ENCODE measurements at regions not wholly inside any gene's neighbourhood (a gene's known extent, or its start where the extent isn't known, plus 50 kb on each side); places are given as distances from the start of the nearest gene placed in this dataset.

DNA sequence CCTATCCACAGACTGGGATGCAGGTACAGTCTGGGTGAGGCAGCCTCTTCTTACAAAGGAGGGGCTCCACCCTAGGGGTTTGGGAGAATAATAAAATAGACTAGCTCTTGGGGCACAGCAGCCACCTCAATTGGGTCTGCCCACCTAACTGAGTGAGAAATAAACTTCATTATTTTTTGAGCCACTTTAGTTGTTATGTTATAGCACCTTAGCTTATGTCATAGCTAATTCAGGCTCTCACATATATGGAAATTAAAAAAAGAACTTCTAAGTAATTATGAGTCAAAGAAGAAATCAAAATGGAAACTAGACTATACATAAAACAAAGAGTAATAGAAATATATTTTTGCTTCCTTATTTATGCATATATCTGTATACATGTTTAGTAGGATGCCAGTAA lies 318.5 kb upstream of the B3GALT2 start:
- H3K4me1 ChIP-seq (ENCODE audit: insufficient read depth, low read length), result no peaks in the 10 kb centered on the region
- H3K9ac ChIP-seq (ENCODE audit: low read length), result no peak overlapping the region
- no peak overlapping the region for H3K27ac ChIP-seq (ENCODE audit: low read depth, low read length)
- no peaks in the 10 kb centered on the region for H3K9me3 ChIP-seq (ENCODE audit: low read length)
- no peak overlapping the region for H3K4me3 ChIP-seq (ENCODE audit: low read depth in 1 of 2, low read length in 2 of 2)
- no peaks in the 10 kb centered on the region for H3K27me3 ChIP-seq (ENCODE audit: control insufficient read depth in 1 of 2, insufficient read depth in 2 of 2, low read length in 2 of 2)
- H3K36me3 ChIP-seq (ENCODE audit: insufficient read depth, low read length), result no peaks in the 10 kb centered on the region

DNA sequence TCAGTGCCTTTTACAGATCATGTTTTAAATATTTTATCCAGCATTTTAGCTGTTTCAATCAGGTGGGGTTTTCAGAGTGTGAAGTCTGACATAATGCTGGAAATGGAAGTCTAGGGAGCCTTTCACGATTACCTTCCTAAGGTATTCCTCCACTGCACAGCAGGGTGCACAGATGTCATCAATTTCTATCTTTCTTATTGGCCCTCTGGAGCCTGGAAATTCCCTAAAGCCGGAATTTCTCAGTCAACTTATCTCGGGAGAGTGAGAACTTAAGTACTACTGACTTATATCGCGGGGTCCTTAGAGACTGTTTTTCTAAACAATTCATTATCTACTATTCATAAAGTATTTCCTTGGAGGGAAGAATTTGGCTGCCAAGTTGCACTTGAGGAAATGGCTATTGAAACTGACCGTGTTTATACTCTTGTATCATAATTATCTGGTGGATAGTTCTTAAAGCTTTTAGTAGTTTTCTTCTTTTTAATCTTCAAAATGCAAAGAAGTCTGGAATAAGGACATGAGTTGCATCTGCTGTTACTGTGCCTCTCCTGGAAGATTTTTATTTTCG lies 311.8 kb upstream of the B3GALT2 start:
- Histone ChIP-seq H3K4me3 (ENCODE audit: low read depth in 1 of 2, low read length in 2 of 2) (no peak overlapping the region), H3K27me3 (ENCODE audit: control insufficient read depth in 1 of 2, insufficient read depth in 2 of 2, low read length in 2 of 2) (no peaks in the 10 kb centered on the region), H3K4me1 (ENCODE audit: insufficient read depth, low read length) (peaks cover 4% of the 10 kb centered on the region), H3K27ac (ENCODE audit: low read depth, low read length) (no peak overlapping the region), H3K9me3 (ENCODE audit: low read length) (no peaks in the 10 kb centered on the region), H3K36me3 (ENCODE audit: insufficient read depth, low read length) (no peaks in the 10 kb centered on the region), H3K9ac (ENCODE audit: low read length) (no peak overlapping the region)

DNA sequence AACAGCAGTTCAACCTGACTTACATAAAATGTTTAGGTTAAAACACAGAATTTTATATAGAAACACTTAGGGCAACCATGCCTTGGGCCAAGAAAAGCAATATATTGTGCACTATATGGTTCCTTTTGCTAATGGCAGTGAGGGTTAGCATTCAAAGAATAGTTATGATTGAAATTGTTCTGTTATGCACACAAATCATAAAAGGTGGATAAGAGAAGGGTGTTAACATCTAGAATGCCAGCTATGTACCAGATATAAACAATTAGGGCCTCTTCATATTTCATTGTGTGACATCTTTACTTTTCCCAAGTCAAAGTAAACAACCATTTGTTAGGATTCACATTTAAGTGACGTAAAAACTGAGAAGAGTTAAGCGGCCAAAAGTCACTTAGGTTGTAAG lies 308.0 kb upstream of the B3GALT2 start:
- no peak overlapping the region for H3K27ac ChIP-seq (ENCODE audit: low read depth, low read length)
- H3K9me3 ChIP-seq (ENCODE audit: low read length), result no peaks in the 10 kb centered on the region
- H3K36me3 ChIP-seq (ENCODE audit: insufficient read depth, low read length), result no peaks in the 10 kb centered on the region
- no peak overlapping the region for H3K4me3 ChIP-seq (ENCODE audit: low read depth in 1 of 2, low read length in 2 of 2)
- peaks cover 4% of the 10 kb centered on the region for H3K4me1 ChIP-seq (ENCODE audit: insufficient read depth, low read length)
- no peaks in the 10 kb centered on the region for H3K27me3 ChIP-seq (ENCODE audit: control insufficient read depth in 1 of 2, insufficient read depth in 2 of 2, low read length in 2 of 2)
- H3K9ac ChIP-seq (ENCODE audit: low read length), result no peak overlapping the region

DNA sequence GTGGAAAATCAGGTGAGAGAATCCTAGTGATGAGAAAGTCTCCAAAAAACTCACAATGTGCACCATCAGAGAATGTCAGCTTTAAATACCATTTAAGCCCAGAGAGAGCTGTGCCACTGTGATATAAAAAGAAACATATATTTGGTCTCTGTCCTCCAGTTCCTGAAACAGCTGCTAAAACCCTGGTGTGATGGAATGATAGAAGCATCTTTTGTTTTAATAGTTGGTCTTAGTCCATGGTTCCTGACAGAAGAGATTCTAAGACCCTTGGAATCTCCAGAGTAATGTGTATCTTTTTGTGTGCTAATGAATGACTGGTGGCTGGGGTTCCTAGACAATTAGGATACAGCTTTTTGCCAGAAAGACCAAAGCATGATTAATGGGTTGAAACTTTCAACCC lies 302.8 kb upstream of the B3GALT2 start:
- Histone ChIP-seq H3K9me3 (ENCODE audit: low read length) (no peaks in the 10 kb centered on the region), H3K4me1 (ENCODE audit: insufficient read depth, low read length) (no peaks in the 10 kb centered on the region), H3K9ac (ENCODE audit: low read length) (no peak overlapping the region), H3K36me3 (ENCODE audit: insufficient read depth, low read length) (no peaks in the 10 kb centered on the region), H3K27me3 (ENCODE audit: control insufficient read depth in 1 of 2, insufficient read depth in 2 of 2, low read length in 2 of 2) (no peaks in the 10 kb centered on the region), H3K27ac (ENCODE audit: low read depth, low read length) (no peak overlapping the region), H3K4me3 (ENCODE audit: low read depth in 1 of 2, low read length in 2 of 2) (no peak overlapping the region)

DNA sequence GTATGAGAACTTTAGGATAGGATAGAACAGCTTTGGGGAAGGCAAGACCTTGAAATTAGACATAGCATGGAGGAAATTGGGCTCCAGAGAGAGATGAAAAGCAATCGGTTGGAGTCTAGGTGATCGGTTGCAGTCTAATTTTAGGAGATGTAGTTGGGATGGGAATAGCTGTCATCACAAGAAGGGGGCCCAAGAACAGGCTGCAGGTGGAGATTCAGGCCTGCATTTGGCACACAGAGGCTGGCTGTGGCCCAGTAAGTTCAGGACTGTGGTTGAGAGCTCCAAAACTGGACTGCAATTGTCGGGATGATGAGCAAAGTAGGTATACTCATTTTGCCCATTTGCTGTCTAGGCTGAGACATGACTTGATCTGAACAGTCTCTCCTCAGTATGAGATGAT lies 301.3 kb upstream of the B3GALT2 start:
- H3K9me3 ChIP-seq (ENCODE audit: low read length), result no peaks in the 10 kb centered on the region
- H3K27ac ChIP-seq (ENCODE audit: low read depth, low read length), result no peak overlapping the region
- no peaks in the 10 kb centered on the region for H3K27me3 ChIP-seq (ENCODE audit: control insufficient read depth in 1 of 2, insufficient read depth in 2 of 2, low read length in 2 of 2)
- H3K4me1 ChIP-seq (ENCODE audit: insufficient read depth, low read length), result no peaks in the 10 kb centered on the region
- H3K9ac ChIP-seq (ENCODE audit: low read length), result no peak overlapping the region
- no peak overlapping the region for H3K4me3 ChIP-seq (ENCODE audit: low read depth in 1 of 2, low read length in 2 of 2)
- no peaks in the 10 kb centered on the region for H3K36me3 ChIP-seq (ENCODE audit: insufficient read depth, low read length)

DNA sequence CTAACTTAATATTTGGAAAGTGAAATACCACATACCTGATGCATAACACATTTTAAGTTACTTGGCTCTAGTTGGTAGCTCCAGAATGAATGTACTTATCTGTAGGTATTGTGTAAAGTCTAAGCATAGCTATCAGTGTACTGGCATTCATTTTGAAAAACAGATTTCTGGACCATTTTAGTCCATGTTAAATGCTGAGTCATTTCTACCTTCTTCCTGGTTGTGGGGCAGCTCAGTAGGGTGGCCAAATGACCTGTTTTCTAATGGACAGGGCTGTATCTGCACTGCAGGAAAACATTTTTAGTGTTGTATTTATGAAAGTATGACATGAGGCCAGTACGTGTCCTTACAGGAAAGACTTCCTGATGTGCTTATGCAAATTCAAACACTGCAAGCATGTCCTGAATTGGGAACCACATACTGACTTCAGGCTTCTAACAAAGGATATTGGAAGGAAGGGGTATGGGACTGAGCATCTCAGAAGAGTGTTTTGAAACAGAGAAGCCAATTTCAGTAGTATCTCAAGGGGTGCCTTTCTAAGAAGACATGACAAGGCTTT lies 300.3 kb upstream of the B3GALT2 start:
- Histone ChIP-seq H3K4me1 (ENCODE audit: insufficient read depth, low read length) (no peaks in the 10 kb centered on the region), H3K27me3 (ENCODE audit: control insufficient read depth in 1 of 2, insufficient read depth in 2 of 2, low read length in 2 of 2) (no peaks in the 10 kb centered on the region), H3K27ac (ENCODE audit: low read depth, low read length) (no peak overlapping the region), H3K9me3 (ENCODE audit: low read length) (no peaks in the 10 kb centered on the region), H3K4me3 (ENCODE audit: low read depth in 1 of 2, low read length in 2 of 2) (no peak overlapping the region), H3K36me3 (ENCODE audit: insufficient read depth, low read length) (no peaks in the 10 kb centered on the region), H3K9ac (ENCODE audit: low read length) (no peak overlapping the region)

DNA sequence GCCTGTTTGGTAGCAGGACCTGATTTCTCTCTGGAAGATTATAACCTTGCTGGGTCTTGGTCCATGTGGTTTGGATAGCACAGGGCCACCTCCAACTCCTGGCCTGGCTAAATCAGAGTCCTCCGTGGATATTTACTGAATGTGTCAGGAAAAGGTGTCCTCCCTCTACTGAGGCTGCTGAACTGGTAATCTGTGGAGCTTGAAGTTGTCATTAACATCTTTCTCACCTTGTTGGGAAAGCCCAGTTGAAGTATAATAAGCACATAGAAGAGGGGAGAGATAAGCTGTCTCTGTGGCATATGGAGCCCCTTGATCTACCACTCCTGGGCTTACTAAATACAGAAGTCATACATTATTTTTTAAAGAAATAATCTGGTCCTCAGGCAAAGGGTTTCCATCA lies 294.3 kb upstream of the B3GALT2 start:
- no peak overlapping the region for H3K4me3 ChIP-seq (ENCODE audit: low read depth in 1 of 2, low read length in 2 of 2)
- H3K9ac ChIP-seq (ENCODE audit: low read length), result no peak overlapping the region
- no peaks in the 10 kb centered on the region for H3K36me3 ChIP-seq (ENCODE audit: insufficient read depth, low read length)
- no peaks in the 10 kb centered on the region for H3K27me3 ChIP-seq (ENCODE audit: control insufficient read depth in 1 of 2, insufficient read depth in 2 of 2, low read length in 2 of 2)
- no peaks in the 10 kb centered on the region for H3K9me3 ChIP-seq (ENCODE audit: low read length)
- H3K4me1 ChIP-seq (ENCODE audit: insufficient read depth, low read length), result no peaks in the 10 kb centered on the region
- no peak overlapping the region for H3K27ac ChIP-seq (ENCODE audit: low read depth, low read length)

DNA sequence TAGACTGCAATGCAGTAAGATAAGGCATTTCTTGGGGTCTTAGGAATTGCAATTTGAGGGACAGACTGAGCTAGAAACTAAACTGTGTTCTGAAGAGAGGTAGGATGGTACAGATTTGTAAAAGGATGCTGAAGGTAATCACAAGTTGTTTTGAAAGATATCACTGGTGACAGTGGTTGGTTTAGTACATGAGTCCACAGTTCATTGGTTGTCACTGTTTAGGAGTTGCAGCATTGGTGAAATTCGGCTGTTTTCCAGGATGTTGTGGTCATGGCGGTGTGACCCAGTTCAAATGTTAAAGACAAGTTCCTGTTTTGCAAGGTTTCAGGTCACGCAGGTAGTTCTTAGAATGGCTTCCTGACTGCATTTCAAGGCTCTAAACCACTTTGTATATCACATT lies 292.8 kb upstream of the B3GALT2 start:
- Histone ChIP-seq H3K9me3 (ENCODE audit: low read length) (no peaks in the 10 kb centered on the region), H3K27ac (ENCODE audit: low read depth, low read length) (no peak overlapping the region), H3K9ac (ENCODE audit: low read length) (no peak overlapping the region), H3K27me3 (ENCODE audit: control insufficient read depth in 1 of 2, insufficient read depth in 2 of 2, low read length in 2 of 2) (no peaks in the 10 kb centered on the region), H3K4me1 (ENCODE audit: insufficient read depth, low read length) (no peaks in the 10 kb centered on the region), H3K36me3 (ENCODE audit: insufficient read depth, low read length) (no peaks in the 10 kb centered on the region), H3K4me3 (ENCODE audit: low read depth in 1 of 2, low read length in 2 of 2) (no peak overlapping the region)

DNA sequence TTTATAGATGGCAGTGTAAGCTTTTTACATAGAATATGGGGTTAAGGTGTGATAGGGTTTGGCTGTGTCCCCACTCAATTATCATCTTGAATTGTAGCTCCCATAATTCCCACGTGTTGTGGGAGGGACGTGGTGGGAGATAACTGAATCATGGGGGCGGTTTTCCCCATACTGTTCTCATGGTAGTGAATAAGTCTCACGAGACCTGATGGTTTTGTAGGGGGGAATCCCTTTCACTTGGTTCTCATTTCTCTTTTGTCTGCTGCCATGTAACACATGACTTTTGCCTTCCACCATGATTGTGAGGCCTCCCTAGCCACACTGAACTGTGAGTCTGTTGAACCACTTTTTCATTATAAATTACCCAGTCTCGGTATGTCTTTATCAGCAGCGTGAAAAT lies 290.3 kb upstream of the B3GALT2 start:
- H3K9ac ChIP-seq (ENCODE audit: low read length), result no peak overlapping the region
- H3K27ac ChIP-seq (ENCODE audit: low read depth, low read length), result no peak overlapping the region
- no peaks in the 10 kb centered on the region for H3K27me3 ChIP-seq (ENCODE audit: control insufficient read depth in 1 of 2, insufficient read depth in 2 of 2, low read length in 2 of 2)
- no peaks in the 10 kb centered on the region for H3K9me3 ChIP-seq (ENCODE audit: low read length)
- H3K4me3 ChIP-seq (ENCODE audit: low read depth in 1 of 2, low read length in 2 of 2), result no peak overlapping the region
- H3K36me3 ChIP-seq (ENCODE audit: insufficient read depth, low read length), result no peaks in the 10 kb centered on the region
- H3K4me1 ChIP-seq (ENCODE audit: insufficient read depth, low read length), result no peaks in the 10 kb centered on the region

DNA sequence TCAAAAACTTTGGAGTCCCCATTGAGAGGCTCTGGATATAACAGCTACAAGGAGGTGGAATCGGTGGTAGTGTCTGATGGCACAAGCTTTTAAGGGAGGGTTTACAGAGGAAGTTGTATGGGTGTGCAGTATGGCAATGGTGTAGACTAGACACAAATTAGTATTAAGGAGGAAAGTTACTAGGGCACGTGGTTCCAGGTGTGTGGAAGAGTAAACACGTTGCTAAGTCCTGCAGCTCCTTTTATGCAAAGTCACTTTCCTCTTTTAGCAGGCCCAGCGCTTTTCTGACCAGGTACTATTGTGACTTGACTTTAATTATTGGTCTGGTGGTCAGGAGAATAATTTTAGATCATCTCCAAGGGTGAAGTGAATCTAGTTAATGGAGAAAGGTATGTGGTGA lies 287.5 kb upstream of the B3GALT2 start:
- Histone ChIP-seq H3K4me3 (ENCODE audit: low read depth in 1 of 2, low read length in 2 of 2) (no peak overlapping the region), H3K9me3 (ENCODE audit: low read length) (no peaks in the 10 kb centered on the region), H3K4me1 (ENCODE audit: insufficient read depth, low read length) (no peaks in the 10 kb centered on the region), H3K27me3 (ENCODE audit: control insufficient read depth in 1 of 2, insufficient read depth in 2 of 2, low read length in 2 of 2) (no peaks in the 10 kb centered on the region), H3K27ac (ENCODE audit: low read depth, low read length) (no peak overlapping the region), H3K9ac (ENCODE audit: low read length) (no peak overlapping the region), H3K36me3 (ENCODE audit: insufficient read depth, low read length) (no peaks in the 10 kb centered on the region)

DNA sequence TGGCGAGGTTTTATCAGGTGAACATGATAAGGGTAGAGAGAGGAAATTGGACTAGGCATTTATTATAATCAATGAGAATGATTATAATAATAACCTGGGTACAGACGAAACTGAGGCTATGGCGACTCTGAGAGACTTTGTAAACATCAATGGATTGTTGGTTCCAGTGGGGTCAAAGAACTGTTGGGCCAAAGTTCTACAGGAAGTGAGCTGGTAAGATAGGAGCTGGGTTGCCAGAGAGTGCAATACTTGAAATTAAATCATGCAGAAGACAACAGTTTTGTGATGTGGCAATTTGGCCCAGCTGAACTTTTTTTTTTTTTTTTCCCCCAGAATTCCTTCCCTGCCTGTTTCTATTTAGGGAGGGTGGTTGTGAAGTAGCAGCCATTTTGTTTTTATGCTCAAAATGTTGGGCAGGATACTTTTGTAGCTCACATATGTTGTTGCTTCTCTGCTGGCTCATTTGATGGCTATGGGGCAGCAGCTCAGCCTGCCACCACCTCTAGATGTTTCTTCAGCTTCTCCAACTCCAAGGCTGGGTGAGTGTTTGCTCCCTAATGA lies 286.5 kb upstream of the B3GALT2 start:
- H3K4me3 ChIP-seq (ENCODE audit: low read depth in 1 of 2, low read length in 2 of 2), result no peak overlapping the region
- H3K4me1 ChIP-seq (ENCODE audit: insufficient read depth, low read length), result no peaks in the 10 kb centered on the region
- no peaks in the 10 kb centered on the region for H3K36me3 ChIP-seq (ENCODE audit: insufficient read depth, low read length)
- H3K27me3 ChIP-seq (ENCODE audit: control insufficient read depth in 1 of 2, insufficient read depth in 2 of 2, low read length in 2 of 2), result no peaks in the 10 kb centered on the region
- no peaks in the 10 kb centered on the region for H3K9me3 ChIP-seq (ENCODE audit: low read length)
- no peak overlapping the region for H3K27ac ChIP-seq (ENCODE audit: low read depth, low read length)
- no peak overlapping the region for H3K9ac ChIP-seq (ENCODE audit: low read length)

DNA sequence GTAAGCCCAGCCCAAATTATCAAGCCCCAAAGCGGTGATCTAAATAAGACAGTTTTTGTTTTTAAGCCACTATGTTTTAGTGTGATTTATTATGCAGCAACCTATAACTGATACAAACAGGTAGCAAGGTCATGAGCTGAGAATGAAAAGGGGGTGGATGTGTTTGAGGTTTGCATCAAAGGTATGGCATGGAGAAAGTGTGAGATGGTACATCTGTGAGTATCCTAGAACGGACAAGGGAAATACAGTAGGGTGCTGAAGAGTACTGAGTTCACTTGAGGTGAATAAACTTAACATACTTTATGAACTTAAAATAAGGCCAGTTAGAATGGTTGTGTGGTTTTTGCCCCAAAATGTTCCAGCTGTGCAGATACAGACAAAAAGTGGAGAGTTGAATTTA lies 286.0 kb upstream of the B3GALT2 start:
- no peak overlapping the region for H3K9ac ChIP-seq (ENCODE audit: low read length)
- H3K4me1 ChIP-seq (ENCODE audit: insufficient read depth, low read length), result no peaks in the 10 kb centered on the region
- no peaks in the 10 kb centered on the region for H3K9me3 ChIP-seq (ENCODE audit: low read length)
- H3K4me3 ChIP-seq (ENCODE audit: low read depth in 1 of 2, low read length in 2 of 2), result no peak overlapping the region
- H3K36me3 ChIP-seq (ENCODE audit: insufficient read depth, low read length), result no peaks in the 10 kb centered on the region
- H3K27ac ChIP-seq (ENCODE audit: low read depth, low read length), result no peak overlapping the region
- no peaks in the 10 kb centered on the region for H3K27me3 ChIP-seq (ENCODE audit: control insufficient read depth in 1 of 2, insufficient read depth in 2 of 2, low read length in 2 of 2)

Data from muscle layer of colon (tissue), 2 donors.